SK-N-SH (cell line): ENCODE measurements at regions not wholly inside any gene's neighbourhood (a gene's known extent, or its start where the extent isn't known, plus 50 kb on each side); places are given as distances from the start of the nearest gene placed in this dataset.

Experiments
- CHD2 ChIP-seq: fragments of 150-350 bp; IDR thresholded peaks from 2 replicates; pipeline ENCODE4 v1.6.1; 2018; ENCODE audit warnings: low read length; ENCODE audit not compliant: partially characterized antibody
- CTCF ChIP-seq: fragments of 200-600 bp; sonication (generic); IDR thresholded peaks from 2 replicates; pipeline ENCODE4 v1.6.1; 2017; ENCODE audit warnings: antibody characterized with exemption, mild to moderate bottlenecking, moderate library complexity
- EP300 ChIP-seq, 2 experiments: IDR thresholded peaks; 2 replicates each; pipeline versions ENCODE4 v1.4.0 to v1.6.1; 2012; ENCODE audit warnings: borderline replicate concordance in 1 of 2, low read depth in 1 of 2, low read length in 1 of 2
- EZH2phosphoT487 ChIP-seq: fragments of 200-600 bp; sonication (generic); IDR thresholded peaks from 2 replicates; pipeline ENCODE4 v1.6.1; 2017; ENCODE audit warnings: low read depth, mixed run types, mild to moderate bottlenecking, antibody characterized with exemption, moderate library complexity, borderline replicate concordance
- GABPA ChIP-seq: IDR thresholded peaks from 2 replicates; pipeline ENCODE4 v1.4.0; 2012; ENCODE audit warnings: low read depth, mild to moderate bottlenecking
- MAX ChIP-seq: IDR thresholded peaks from 2 replicates; pipeline ENCODE4 v1.4.0; 2012; ENCODE audit warnings: low read depth
- PBX3 ChIP-seq: IDR thresholded peaks from 2 replicates; pipeline ENCODE4; 2012
- POLR2AphosphoS5 ChIP-seq: IDR thresholded peaks from 2 replicates; pipeline ENCODE4 v1.6.1; 2012; ENCODE audit warnings: low read depth, low read length
- RFX5 ChIP-seq: IDR thresholded peaks from 2 replicates; pipeline ENCODE4 v1.6.1; 2012; ENCODE audit warnings: mild to moderate bottlenecking, improper control_type of control experiment, low read length
- TAF1 ChIP-seq: IDR thresholded peaks from 2 replicates; pipeline ENCODE4 v1.6.1; 2012; ENCODE audit warnings: low read depth, mild to moderate bottlenecking, low read length, moderate library complexity, borderline replicate concordance
- TEAD4 ChIP-seq: IDR thresholded peaks from 2 replicates; pipeline ENCODE4 v1.4.0; 2012; ENCODE audit warnings: mild to moderate bottlenecking, borderline replicate concordance; ENCODE audit not compliant: insufficient read depth
- USF1 ChIP-seq: IDR thresholded peaks from 2 replicates; pipeline ENCODE4 v1.4.0; 2012; ENCODE audit warnings: low read depth, borderline replicate concordance
- USF2 ChIP-seq: fragments of 150-350 bp; IDR thresholded peaks from 2 replicates; pipeline ENCODE4 v1.6.1; 2017; ENCODE audit warnings: antibody characterized with exemption, low read length, low read depth, borderline replicate concordance

- TF ChIP-seq PBX3 = no peak
- TF ChIP-seq CHD2 = no peak
- no peak for TF ChIP-seq CTCF
- TF ChIP-seq EP300 (IDR thresholded peaks at IDR 0.05; ENCODE audit: borderline replicate concordance in 1 of 2, low read depth in 1 of 2, low read length in 1 of 2) = no peak
- no peak for TF ChIP-seq POLR2AphosphoS5
- TF ChIP-seq MAX = no peak
- TF ChIP-seq TAF1 = no peak
- TF ChIP-seq USF1 = no peak
- no peak for TF ChIP-seq TEAD4
- no peak for TF ChIP-seq EZH2phosphoT487
- no peak for TF ChIP-seq GABPA
- no peak for TF ChIP-seq USF2
- TF ChIP-seq RFX5 = no peak
These were observed 86.6 kb upstream of the STXBP5 start for GRCh38 chr6:147117580-147117979.
